ENCODE measurements at regions not wholly inside any gene's neighbourhood (a gene's known extent, or its start where the extent isn't known, plus 50 kb on each side); places are given as distances from the start of the nearest gene placed in this dataset.

GRCh38 chr9:94182532-94182931 is 76.6 kb upstream of the ZNF169 start:
- TF ChIP-seq CTCF (conservative IDR thresholded peaks at IDR 0.05 in 1 of 2, IDR thresholded peaks at IDR 0.05 in 1 of 2; ENCODE audit: extremely low read depth in 1 of 2, insufficient read depth in 1 of 2, low read depth in 1 of 2, low read length in 2 of 2) (no peak), EZH2 (IDR thresholded peaks at IDR 0.05; ENCODE audit: borderline replicate concordance, low read length) (no peak)

Data from mammary epithelial cell (primary cell).